8988T (cell line): ENCODE measurements at regions not wholly inside any gene's neighbourhood (a gene's known extent, or its start where the extent isn't known, plus 50 kb on each side); places are given as distances from the start of the nearest gene placed in this dataset.
"Not testable (repeated sequence)": the region's sequence is repeated elsewhere in the genome, so short reads cannot be mapped to it uniquely, and the experiment has no call there.

ENCODE experiments used
- DNase-seq: peaks from one replicate; pipeline ENCODE4 v3.0.0; 2011

DNA sequence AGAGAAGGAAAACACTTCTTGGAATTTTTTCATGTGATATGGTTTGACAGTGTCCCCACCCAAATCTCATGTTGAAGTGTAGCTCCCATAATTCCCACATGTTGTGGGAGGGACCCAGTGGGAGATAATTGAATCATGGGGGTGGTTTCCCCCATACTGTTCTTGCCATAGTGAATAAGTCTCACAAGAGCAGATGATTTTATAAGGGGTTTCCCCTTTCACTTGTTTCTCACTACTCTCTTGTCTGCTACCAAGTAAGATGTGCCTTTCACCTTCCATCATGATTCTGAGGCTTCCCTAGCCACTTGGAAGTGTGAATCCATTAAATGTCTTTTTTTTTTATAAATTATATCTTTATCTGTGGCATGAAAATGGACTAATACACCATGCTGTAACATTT is 250.7 kb downstream of the LPIN1 start:
- no peak for DNase-seq

DNA sequence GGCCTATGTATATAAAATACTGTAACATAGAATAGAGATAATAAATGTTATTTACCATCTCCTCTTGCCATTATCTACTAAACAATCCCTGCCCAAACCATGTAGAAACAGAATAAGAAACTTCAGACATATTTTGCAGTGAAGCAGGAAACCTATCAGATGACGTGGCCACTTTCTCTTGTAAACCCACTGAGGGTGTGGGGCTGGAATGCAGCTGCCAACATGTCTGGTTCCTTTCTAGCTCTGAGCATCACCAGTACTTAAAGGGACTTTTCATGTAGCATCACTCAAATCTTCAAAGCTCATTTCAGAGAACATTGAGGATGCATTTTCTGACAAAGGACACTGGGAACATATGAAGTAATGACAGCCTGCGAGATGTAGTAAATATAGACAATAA is 251.8 kb downstream of the LPIN1 start:
- DNase-seq: no peak

DNA sequence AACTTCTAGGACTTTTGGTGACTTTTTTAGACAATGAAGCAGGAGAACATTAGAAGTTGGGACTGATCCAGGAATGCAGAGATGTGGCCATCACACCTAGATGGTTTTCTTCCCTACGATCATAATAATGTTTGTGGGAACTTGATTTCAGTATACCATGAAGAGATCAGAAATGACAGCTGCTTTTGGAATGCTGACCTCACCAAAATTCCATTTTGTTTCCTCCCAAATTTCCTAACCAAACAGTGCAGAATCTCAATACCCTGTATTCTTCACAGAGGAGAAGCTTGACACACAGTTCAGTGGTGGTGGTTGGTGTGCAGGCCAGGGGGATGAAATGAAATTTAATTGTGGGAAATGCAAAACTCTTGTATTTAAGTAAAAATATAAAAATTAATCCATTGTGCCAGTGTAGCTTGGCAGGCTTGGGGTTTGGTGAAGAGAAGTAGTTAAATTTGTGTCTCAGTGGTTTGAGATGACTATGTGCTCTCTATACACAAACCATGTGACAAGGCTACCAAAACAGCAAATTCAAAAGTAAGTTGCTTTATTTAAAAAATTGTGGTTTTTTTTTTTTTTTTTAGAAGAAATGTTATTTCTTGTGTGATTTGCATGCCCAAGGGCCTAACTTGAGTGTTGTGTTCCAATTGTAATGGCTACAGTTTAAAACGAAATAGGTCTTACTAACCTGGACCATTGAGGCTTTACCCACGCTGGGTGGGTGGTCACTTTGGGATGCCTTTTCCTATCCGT is 252.4 kb downstream of the LPIN1 start:
- no peak for DNase-seq

DNA sequence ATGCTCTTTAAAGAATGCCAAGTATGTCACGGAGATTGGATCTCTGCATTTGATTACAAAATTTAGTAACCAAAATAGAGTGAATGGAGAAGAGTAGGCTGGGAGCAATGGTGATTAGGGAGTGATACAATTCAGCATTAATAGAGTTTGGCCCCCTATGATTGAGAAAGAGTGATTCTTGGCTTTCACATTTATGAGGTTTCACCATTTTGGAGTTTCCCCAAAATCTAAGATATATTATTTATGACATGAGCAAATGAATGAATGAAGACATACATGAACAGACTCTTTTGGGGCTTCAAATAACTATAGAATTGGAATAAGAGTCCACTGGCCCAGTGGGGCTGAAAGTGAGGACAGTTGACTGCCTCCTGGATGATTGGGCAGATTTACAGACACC is 255.2 kb downstream of the LPIN1 start:
- DNase-seq: no peak

DNA sequence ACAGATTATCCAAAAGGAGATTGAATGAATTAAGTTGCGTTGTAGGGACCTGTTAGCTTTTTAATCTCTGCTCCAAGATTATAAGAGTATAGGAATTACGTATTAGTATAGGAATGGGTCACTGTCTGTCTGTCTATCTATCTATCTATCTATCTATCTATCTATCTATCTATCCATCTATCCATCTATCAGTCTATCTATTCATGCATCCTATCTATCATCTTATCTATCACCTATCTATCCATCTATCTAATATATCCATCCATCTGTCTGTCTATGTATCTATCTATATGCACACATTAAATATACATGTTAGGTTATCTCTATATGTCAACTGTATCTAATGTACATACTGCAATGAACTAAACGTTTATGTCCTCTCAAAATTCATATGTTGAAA is 255.8 kb downstream of the LPIN1 start:
- DNase-seq: no peak

DNA sequence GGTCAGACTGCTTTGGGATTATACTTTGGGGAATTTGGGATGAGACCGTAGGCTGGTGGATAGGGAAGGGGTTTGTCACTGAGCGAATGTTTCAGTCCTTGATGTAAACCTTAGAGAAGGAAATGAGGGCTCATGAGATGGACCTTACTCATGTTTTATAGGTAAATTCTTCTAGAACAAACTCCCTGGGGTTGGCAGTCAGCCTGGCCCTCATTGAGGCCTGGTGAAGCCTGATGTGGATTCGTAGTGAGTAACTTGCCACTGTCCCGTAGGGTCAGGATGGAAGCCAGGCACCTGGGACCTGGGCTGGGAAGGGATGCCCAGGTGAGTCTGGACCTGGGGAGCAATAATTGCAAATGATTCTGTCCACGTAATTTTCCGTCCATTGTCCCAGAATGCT is 258.3 kb downstream of the LPIN1 start:
- no peak for DNase-seq

DNA sequence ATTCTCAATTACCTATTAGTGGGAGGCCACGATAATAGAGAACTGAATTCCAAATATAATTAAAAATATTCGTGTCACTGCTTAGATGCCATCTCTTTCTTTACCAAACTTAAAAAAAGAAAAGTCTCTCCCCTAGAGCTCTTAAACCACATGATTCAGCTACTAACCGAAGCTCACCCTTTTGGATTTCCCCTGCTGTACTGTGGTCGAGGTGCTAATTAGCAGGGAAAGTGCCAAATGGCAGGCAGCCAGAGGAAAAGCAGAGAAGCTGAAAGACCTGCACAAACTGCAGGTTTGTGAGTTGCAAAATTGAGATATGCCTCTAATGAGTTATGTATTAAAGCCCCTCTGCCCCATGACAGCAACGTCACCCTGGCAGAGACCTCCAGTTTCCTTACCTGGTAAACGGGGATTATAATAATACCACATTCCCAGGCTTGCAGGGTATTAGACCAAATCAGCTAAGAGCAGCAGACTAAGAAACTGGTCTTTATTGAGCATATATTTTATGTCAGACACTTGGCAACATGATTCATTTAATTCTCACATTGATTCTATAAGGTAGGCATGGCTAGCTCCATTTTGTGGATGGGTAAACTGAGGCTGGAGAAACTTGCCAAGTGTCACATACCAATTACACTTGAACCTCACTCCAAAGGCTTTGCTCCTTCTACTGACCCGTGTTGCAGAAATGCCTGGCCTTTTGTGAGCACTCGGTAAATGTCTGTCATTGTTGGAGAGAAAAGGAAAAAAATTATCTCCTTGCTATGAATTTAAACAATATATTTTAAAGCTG is 259.7 kb downstream of the LPIN1 start:
- no peak for DNase-seq

DNA sequence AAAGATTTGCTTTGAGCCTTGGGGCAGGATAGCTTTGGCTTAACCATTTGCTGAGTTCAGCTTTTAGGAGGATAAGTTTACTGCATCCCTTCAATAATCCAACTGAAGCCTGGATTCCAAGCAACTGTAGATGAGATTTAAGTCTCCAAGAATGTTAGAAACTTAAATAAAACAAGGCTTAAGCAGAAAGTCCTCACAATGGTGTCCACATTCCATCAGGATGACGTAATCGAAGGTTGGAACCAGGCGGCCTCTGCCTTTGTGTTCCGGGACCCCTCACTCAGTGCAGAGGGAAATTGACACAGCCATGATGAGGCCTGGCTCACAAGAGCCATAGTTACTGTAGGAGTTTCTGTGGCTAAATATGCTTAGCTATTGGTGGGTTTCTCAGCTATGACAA is 260.4 kb downstream of the LPIN1 start:
- DNase-seq: no peak

DNA sequence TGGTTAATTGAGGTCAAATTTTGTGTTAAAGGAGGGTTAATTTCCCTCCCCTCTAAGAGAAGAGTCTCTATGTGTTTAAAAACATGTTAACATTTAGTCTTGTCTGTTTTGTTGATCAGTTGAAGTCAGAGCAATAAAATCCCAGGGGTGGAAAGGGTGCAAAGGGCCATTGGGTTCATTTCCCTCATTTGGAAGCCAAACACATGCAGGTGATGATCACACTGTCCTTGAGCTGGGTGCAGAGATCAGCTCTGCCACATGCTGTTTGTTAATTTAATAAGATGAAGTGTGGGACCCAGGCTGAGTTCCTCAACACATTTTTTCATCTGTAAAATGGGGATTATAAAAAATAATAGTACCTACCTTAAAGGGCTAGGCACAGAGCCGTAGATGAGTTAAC is 260.9 kb downstream of the LPIN1 start:
- no peak for DNase-seq

DNA sequence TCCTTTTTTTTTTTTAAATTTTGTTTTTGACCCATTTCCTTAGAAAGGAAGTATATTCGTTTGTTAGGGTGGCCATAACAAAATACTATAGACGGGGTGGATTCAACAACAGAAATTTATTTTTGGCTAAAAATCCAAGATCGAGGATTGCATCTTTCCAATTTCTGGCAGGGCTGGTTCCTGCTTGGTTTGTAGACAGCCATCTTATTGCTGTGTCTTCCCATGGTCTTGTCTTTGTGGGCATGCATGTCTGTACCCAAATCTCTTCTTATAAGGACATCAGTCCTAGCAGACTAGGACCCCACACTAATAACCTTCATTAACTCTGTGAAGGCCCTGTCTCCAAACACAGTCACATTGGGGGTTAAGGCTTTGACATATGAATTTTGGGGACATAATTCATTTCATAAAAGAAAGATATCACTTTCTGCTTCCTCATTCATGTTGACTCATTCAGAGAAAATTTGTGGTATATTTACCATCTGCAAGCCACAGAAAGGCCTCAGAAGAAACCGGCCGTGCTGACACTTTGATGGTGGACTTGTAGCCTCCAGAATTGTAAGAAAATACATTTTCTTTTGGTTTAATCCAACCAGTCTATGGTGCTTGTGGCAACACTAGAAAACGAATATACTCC is 262.1 kb downstream of the LPIN1 start:
- DNase-seq: no peak

DNA sequence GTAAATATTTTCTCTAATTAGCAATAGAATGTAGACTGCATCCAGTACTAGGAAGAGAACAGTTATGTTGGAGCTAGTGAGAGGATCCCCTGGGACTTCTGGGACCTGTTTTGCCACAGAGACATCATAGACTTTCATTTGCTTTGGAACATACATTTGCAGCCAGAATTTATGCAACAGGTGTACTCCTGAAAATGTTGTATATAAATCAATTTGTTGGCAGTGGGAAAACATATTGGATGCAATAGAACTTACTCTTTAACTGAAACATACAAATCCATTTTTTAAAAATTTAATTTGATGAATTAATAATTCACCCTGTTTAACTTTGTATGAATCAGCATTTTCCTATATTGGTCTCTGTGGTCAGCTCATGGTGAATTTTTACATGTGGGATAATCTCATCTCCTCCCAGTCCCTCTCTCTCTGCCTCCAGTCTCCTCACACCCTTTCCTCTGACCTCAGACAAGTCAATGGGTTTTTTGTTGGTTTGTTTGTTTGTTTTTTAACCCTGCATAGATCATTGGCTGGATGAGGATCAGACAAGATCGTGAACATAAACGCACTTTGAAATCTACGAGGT is 263.0 kb downstream of the LPIN1 start:
- DNase-seq: no peak

DNA sequence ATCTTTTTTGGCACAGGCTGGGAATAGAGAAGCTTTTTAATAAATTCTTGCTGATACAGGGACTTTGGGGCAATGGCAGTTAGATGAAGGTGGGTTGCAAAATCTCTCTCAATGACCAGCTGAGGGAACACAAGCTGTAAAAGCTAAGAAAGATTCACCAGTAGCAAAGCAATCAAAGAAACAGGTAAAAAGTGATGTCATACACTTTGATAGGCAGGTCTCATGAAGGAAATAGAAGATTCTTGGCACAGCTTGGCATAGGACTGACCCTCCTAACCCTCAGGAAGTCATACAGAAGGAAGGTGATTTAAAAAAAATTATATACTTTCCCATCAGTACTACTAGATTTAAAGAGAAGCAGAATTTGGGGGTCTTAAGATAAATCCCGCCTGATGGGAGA is 263.6 kb downstream of the LPIN1 start:
- no peak for DNase-seq

DNA sequence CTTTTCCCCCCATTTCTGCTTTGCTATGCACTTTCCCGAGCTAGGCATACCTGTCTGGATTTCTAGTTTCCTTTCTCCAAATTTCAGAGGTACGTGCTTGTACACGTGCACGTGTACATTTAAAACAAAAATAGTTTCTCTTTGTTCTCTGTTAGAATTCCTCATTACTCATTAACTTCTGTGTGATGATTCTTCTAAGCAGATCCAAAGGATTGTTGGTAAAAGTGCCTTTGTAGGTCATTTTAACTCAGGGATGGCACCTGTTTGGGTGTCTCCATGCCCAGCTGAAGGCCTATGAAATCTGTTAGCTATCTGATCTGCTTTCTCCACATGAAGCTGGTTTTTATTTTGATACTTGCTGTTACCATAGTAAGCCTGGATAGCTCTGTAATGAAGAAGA is 264.3 kb downstream of the LPIN1 start:
- no peak for DNase-seq

DNA sequence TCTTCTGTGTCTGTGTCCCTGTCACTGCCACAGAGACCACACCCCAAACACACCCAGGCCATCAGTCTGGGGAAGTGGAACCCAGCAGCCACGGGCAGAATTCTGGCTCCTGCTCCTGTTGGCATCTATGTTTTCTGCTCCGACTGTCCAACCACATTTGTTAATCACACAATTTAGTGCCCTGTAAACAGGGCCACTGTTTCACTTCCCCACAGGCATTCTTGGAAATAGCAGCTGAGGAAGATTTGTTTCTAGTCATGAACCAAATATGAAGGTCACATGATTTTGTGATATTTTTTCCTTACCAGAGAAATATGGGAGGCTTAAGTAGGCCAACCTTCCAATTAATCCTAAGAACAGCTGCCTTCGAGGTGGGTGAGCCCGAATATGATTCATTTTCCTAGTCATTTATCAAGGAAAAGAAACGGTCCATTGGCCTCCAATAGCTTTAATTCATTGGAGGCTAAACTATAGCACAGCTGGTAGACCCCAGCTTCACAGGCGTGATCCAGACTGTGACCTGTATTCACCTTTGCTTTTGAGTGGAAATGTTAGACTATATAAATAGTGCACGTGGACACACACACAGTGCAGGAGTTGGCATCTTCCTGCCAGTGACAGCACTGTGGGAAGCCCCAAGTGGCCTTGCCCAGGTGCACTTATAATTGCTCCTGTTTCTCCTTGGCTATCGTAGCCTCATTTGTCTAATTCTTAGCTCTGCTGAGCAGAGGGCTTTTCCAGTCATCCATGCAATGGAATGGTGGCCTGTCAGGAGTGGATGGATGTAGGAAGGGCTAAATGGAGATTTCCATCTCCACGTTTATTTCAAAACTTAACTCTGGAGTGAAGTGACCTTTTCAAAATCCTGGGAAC is 267.9 kb downstream of the LPIN1 start:
- no peak for DNase-seq

DNA sequence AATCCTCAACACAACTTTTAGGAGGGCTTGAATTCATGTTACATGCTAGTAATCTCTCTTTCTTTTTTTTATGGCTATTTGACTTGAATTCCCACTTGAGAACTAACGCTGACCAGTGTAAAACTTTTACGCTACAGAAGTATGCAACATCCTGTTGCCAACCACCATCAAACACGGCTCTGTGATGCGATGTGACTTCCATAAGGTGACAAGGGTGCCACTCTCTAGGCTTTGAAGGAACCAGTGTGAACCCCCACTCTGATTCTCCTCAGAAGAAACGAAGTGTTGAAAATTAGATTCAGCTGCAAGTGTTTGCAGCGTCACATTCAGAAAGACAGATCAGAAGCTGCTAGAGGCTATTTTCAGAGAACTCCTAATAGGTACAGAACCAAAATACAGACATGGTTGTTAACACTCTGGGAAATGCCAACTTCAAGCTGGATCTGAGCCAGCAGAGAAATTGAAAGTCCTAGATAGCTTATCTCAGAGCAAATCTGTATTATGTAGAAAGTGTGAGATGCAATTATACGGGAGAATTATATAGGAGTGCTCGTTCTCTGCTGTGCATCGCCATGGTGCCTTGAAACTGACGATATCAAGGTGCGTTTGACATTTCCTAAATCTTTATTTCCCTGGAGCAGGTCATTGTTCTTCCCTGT is 271.2 kb downstream of the LPIN1 start:
- DNase-seq: no peak

DNA sequence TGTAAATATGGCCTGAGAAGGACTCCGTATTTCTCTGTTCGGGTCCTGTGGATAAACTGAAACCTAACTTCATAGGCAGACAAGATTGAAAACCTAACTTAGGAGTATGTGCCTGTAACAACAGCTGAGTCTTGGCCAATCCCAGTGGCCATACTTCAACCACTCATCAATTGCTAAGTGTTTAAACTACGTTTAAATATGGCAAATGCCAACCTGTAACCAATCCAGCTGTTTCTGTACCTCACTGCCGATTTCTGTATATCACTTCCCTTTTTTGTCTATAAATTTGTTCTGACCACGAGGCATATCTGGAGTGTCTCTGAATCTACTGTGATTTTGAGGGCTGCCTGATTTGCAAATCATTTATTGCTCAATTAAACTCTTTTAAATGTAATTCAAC is 272.3 kb downstream of the LPIN1 start:
- not testable (repeated sequence) for DNase-seq

DNA sequence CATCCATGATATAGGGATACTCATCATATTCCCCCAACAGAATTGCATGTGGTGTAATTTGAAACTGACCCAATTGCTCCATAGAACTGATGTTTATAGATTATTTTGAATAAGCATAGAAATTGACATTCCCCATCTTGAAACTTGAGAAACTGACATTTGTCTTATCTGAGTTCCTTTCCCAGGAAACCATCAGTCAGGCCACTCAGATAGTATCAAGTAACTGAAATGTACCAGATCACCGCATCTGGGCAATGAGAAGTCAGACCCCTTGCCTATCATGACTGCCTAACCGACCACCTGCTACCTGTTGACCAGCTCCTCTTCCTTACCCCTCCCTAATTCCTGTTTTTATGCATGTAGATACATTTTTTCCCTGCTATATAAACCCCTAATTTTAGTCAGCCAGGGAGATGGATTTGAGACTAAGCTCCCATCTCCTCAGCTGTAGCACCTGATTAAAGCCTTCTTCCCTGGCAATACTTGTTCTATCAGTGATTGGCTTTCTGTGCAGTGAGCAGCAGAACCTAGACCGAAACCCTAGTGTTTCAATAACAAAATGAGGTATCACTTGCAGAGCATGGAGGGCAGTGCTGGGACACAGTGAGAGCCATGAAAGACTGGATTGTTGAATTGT is 274.5 kb downstream of the LPIN1 start:
- no peak for DNase-seq

DNA sequence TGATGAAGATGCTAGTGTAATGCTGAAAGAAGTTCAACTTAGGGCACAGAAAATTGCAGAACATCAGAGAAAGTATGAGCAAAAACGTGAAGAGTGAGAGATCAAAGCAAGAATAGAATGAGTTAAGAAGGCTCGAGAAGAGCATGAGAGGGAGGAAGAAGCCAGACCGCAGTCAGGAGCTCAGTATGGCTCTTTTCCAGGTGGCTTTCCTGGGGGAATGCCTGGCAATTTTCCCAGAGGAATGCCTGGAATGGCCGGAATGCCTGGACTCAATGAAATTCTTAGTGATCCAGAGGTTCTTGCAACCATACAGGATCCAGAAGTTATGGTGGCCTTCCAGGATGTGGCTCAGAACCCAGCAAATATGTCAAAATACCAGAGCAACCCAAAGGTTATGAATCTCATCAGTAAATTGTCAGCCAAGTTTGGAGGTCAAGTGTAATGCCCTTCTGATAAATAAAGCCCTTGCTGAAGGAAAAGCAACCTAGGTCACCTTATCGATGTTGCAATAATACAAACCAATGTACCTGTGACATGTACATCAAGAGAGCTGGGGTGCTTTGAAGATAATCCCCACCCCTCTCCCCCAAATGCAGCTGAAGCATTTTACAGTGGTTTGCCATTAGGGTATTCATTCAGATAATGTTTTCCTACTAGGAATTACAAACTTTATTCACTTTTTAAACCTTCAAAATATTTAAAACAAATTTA is 277.9 kb downstream of the LPIN1 start:
- DNase-seq: not testable (repeated sequence)

DNA sequence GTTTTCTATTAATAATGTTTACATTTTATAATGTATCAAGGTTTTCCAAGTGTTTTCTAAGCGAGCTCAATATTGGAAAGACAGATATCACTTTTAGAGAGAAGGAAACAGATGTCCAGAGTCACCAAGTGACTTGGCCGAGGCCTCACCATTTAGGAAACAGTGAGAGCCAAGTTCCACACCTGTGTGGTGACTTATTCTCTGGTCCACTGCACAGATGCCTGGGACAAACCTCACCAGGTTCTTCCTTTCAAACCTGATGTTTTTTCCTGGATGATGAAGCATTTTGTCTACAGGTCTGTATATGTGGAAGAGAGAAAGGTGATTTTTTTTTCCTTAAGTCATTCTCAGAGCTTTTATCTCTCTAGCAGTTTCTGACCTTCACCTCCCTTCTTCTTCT is 280.7 kb downstream of the LPIN1 start:
- DNase-seq: no peak

DNA sequence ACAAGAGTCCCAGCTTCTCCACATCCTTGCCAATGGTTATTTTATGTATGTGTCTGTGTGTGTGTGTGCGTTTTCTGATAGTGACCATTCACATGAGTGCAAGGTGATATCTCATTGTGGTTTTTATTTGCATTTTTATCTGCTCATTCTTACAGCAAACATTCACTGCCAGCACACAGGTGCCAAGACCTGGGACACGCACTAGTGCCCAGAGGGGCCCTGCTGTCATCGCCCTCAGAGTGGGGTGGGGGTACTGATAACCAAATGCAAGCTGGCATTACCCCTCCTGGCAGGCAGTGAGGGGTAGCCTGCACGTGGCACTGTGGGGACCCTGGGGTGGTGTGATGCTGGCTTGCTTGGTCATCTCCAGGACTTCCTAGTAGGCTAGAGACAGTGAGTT is 285.4 kb downstream of the LPIN1 start:
- DNase-seq: no peak

DNA sequence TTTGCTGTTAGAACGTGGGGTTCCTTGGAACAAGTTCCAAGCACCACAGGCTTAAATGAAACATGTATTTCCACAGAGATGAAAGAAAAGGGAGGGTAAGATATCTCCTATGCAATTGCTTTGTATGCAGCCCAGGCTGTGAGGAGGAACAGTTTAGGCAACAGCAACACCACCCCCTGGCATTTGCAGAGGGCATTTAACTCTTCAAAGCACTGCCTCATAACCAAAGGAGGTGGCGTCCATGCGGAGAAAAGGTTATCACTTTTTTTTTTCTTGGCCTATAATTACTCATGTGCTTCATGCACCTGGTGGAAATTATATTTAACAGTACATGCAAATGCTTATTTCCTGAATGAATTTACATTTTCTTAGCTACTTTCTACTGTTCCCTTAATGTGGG is 286.0 kb downstream of the LPIN1 start:
- DNase-seq: no peak
